K562 (cell line): ENCODE measurements at regions not wholly inside any gene's neighbourhood (a gene's known extent, or its start where the extent isn't known, plus 50 kb on each side); places are given as distances from the start of the nearest gene placed in this dataset. TPM values are rescaled to one million over a fixed set of nuclear protein-coding genes. Genes with fewer than 3 reads are reported as not detected.
A peak's percentile ranks its signal among the peaks of the same experiment; 100 is the strongest.

Experiments
- ATAC-seq: fragments of 200-7000 bp; cut with Tn5 transposase; 3 replicates; pipeline ENCODE4 v1.9.1; 2020; ENCODE audit warnings: moderate library complexity
- BruUV-seq: library from RNA; stranded (reverse); fragments of 400-500 nt; replicated peaks from 2 replicates; lab custom pipeline; 2021; lab: Mats Ljungman, UMichigan
- CTCF ChIA-PET: fragments of 300-600 bp; formaldehyde crosslinking; extraction: SDS; loops from one replicate; lab custom pipeline; 2021; ENCODE audit warnings: low intra/inter-chr PET ratio; lab: Yijun Ruan, JAX
- POLR2A ChIA-PET: fragments of 300-600, 350-650 bp; sonication (Branson Sonifier 250); formaldehyde crosslinking; extraction: SDS; loops from one replicate; lab custom pipeline; 2021; ENCODE audit warnings: antibody characterized with exemption, inconsistent platforms; lab: Yijun Ruan, JAX
- DNase-seq, 4 experiments: peaks; one replicate each; pipeline versions ENCODE4 v3.0.0 to v3.0.0-alpha.2; 2011 to 2018; ENCODE audit warnings: low spot score in 3 of 4, mixed read lengths in 3 of 4; ENCODE audit errors: extremely low read depth in 1 of 4
- FAIRE-seq: peaks from 2 replicates; lab custom pipeline; 2011; peaks lifted over from hg19 to GRCh38; lab: Jason Lieb, UNC
- H2AFZ ChIP-seq: 2 replicates; pipeline ENCODE4 v1.6.0; 2011; ENCODE audit warnings: low read depth, low read length, control low read depth, inconsistent platforms
- H3K27ac ChIP-seq: fragments of 200-600 bp; 3 replicates; pipeline ENCODE4 v1.8.0; 2011; ENCODE audit warnings: low read depth, mild to moderate bottlenecking, control low read depth, inconsistent platforms, low read length, moderate library complexity, mixed read lengths; ENCODE audit errors: extremely low read depth
- H3K27me3 ChIP-seq, 2 experiments: fragments of 300-600 bp in 1 of 2; 2 replicates in 1 of 2; 3 replicates in 1 of 2; pipeline versions ENCODE4 v1.6.0 to v1.8.0; 2011; ENCODE audit warnings: inconsistent platforms in 2 of 2, low read length in 2 of 2, mild to moderate bottlenecking in 1 of 2, mixed read lengths in 1 of 2, moderate library complexity in 1 of 2; ENCODE audit not compliant: control insufficient read depth in 2 of 2, insufficient read depth in 2 of 2
- H3K36me3 ChIP-seq: fragments of 300-600 bp; 3 replicates; pipeline ENCODE4 v1.8.0; 2011; ENCODE audit warnings: mild to moderate bottlenecking, low read length, inconsistent platforms; ENCODE audit not compliant: control insufficient read depth, insufficient read depth
- H3K4me1 ChIP-seq, 2 experiments: fragments of 200-600 bp in 1 of 2; replicated peaks in 1 of 2; 2 replicates in 1 of 2; 3 replicates in 1 of 2; pipeline versions ENCODE4 v1.5.1 to v1.8.0; 2011; ENCODE audit warnings: inconsistent platforms in 2 of 2, low read length in 2 of 2, mild to moderate bottlenecking in 1 of 2, mixed read lengths in 1 of 2, moderate library complexity in 1 of 2; ENCODE audit not compliant: control insufficient read depth in 2 of 2, insufficient read depth in 2 of 2
- H3K4me2 ChIP-seq: 2 replicates; pipeline ENCODE4 v1.6.1; 2011; ENCODE audit warnings: low read length, control low read depth, inconsistent platforms, mixed read lengths; ENCODE audit not compliant: insufficient read depth
- H3K4me3 ChIP-seq: fragments of 200-600 bp; sonication (generic), shearing (Covaris generic); 2 replicates; pipeline ENCODE4 v1.5.1; 2016; ENCODE audit warnings: control low read depth, inconsistent platforms
- H3K79me2 ChIP-seq: fragments of 200-600 bp; 3 replicates; pipeline ENCODE4 v1.8.0; 2011; ENCODE audit warnings: low read length, inconsistent platforms; ENCODE audit not compliant: control insufficient read depth, insufficient read depth
- H3K9ac ChIP-seq, 2 experiments: 2 replicates each; pipeline versions ENCODE4 v1.6.0 to v1.6.1; 2011; ENCODE audit warnings: low read depth in 2 of 2, low read length in 2 of 2, control low read depth in 1 of 2, inconsistent platforms in 1 of 2, mild to moderate bottlenecking in 1 of 2, mixed read lengths in 1 of 2; ENCODE audit not compliant: insufficient read depth in 1 of 2
- H3K9me1 ChIP-seq: one replicate; pipeline ENCODE4 v1.6.0; 2011; ENCODE audit warnings: inconsistent platforms, mild to moderate bottlenecking, low read length, moderate library complexity; ENCODE audit not compliant: control insufficient read depth, insufficient read depth
- H3K9me3 ChIP-seq: replicated peaks from 2 replicates; pipeline ENCODE4 v1.5.1; 2011; ENCODE audit warnings: low read depth, low read length, inconsistent platforms; ENCODE audit not compliant: control insufficient read depth, insufficient read depth
- H4K20me1 ChIP-seq: replicated peaks from 2 replicates; pipeline ENCODE4 v1.6.1; 2011; ENCODE audit warnings: low read length, inconsistent platforms, mixed read lengths; ENCODE audit not compliant: control insufficient read depth, insufficient read depth
- DDX20 ChIP-seq: fragments of 450-650 bp; IDR thresholded peaks from 2 replicates; pipeline ENCODE4 v1.6.1; 2016; ENCODE audit warnings: missing genetic modification characterization, low read depth, mild to moderate bottlenecking, missing compliant biosample characterization, moderate library complexity
- IRF9 ChIP-seq: fragments of 450-650 bp; IDR thresholded peaks from 2 replicates; pipeline ENCODE4 v1.6.1; 2016; ENCODE audit warnings: missing biosample characterization, missing genetic modification characterization
- NCOA2 ChIP-seq, 2 experiments: fragments of 450-650 bp; IDR thresholded peaks; 2 replicates each; pipeline ENCODE4 v1.6.1; 2018; ENCODE audit warnings: mild to moderate bottlenecking in 2 of 2, moderate library complexity in 1 of 2; ENCODE audit not compliant: partially characterized antibody in 2 of 2
- NCOR1 ChIP-seq: fragments of 450-650 bp; IDR thresholded peaks from 2 replicates; pipeline ENCODE4 v1.6.1; 2016; ENCODE audit warnings: mild to moderate bottlenecking, moderate library complexity
- PRMT5 ChIP-seq: sonication (generic); formaldehyde crosslinking; IDR thresholded peaks from 2 replicates; pipeline ENCODE4 v1.5.0; 2020; ENCODE audit warnings: missing genetic modification reagents
- RFX5 ChIP-seq: IDR thresholded peaks from 2 replicates; pipeline ENCODE4 v1.6.1; 2011; ENCODE audit warnings: low read depth, mild to moderate bottlenecking, improper control_type of control experiment, low read length
- ZFP30 ChIP-seq: fragments of 250-450 bp; sonication (Bioruptor Pico); IDR thresholded peaks from 2 replicates; pipeline ENCODE4 v1.8.0; 2022; ENCODE audit warnings: moderate library complexity, mild to moderate bottlenecking, inconsistent platforms, borderline replicate concordance
- ZNF584 ChIP-seq: fragments of 200-800 bp; sonication (Bioruptor generic); IDR thresholded peaks from 2 replicates; pipeline ENCODE4 v1.6.1; 2016; ENCODE audit warnings: low read depth, mild to moderate bottlenecking, missing genetic modification characterization, missing compliant biosample characterization
- ZNF668 ChIP-seq: fragments of 250-450 bp; sonication (Bioruptor Pico); IDR thresholded peaks from 2 replicates; pipeline ENCODE4 v1.8.0; 2022; ENCODE audit warnings: mild to moderate bottlenecking, inconsistent platforms
- ZSCAN29 ChIP-seq: fragments of 450-650 bp; IDR thresholded peaks from 2 replicates; pipeline ENCODE4 v1.6.1; 2017
- WGBS: fragments of 100-300 bp; shearing (Covaris generic); methylation state at CpG from one replicate; pipeline ENCODE4 v1.1.6; 2016; ENCODE audit warnings: low coverage, mixed read lengths; ENCODE audit not compliant: insufficient coverage; ENCODE audit errors: missing lambda C conversion rate; 5-methylcytosine and 5-hydroxymethylcytosine counted together
- in situ Hi-C: fragments of 300-500 bp; cut with MboI; formaldehyde crosslinking; loops from 4 replicates; pipeline ENCODE4 v1.15.0; 2018; ENCODE audit warnings: inconsistent platforms, mixed read lengths
- intact Hi-C: fragments of 100-400 bp; cut with micrococcal nuclease; formaldehyde crosslinking; loops from 2 replicates; pipeline ENCODE4 v1.14.2; 2022
- small RNA-seq: library from RNA; depleted of rRNA; stranded (forward); fragments of <200 nt; gene quantifications from one replicate; pipeline ENCODE3, GENCODE V24; 2014

DNA sequence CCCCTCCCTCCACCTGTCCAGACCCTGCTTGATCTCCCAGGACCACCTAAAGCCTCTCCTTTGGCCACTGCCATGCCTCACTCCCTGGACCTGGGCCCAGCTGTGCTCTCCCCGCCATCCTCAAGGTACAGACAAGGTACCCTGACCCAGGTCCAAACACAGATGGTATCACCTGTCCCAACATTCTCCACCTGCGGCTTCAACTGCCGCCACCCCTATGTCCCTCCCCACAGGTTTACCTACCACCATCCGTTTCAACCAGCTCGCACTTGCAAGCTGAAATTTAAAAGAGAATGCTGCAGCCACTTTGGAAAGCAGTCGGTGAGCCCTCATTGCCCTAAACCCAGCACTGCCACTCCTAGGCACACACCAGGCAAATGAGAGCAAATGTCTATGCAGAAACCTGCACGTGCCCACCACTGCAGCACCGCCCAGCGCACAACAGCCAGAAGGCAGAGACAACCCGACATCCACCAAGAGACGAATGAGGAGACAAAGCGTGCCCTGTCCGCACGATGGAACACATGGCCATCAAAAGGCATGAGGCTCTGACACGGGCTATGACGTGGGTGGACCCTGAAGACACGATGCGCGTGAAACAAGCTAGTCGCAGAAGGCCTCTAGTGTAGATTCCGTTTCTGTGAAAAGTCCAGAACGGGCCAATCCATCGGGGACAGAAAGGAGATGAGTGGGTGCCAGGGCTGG, 71.0 kb downstream of the RFLNA start:
- no TSS peak for BruUV-seq
- intact Hi-C loops = no loop called here
- peaks cover 28% of the 10 kb centered on the region; the same call in 1 of the 3 replicates for H3K36me3 ChIP-seq
- peaks cover 3% of the 10 kb centered on the region for H3K9me1 ChIP-seq
- DNase-seq (no peak), ATAC-seq (no peak), FAIRE-seq (no peak)
- peaks cover 0 to 37% of the 10 kb centered on the region in 2 experiments; a peak in 2 of 5 replicates for H3K4me1 ChIP-seq
- TF ChIP-seq DDX20 (tag) = no peak
- no peak for TF ChIP-seq ZNF584 (CRISPR knock-in tag)
- no peak for TF ChIP-seq ZFP30 (CRISPR knock-in tag)
- TF ChIP-seq RFX5 = no peak
- no peak for TF ChIP-seq IRF9
- no peak for TF ChIP-seq NCOA2 (IDR thresholded peaks at IDR 0.05; ENCODE audit: partially characterized antibody in 2 of 2)
- no peak for TF ChIP-seq ZSCAN29
- TF ChIP-seq NCOR1 = no peak
- no peak for TF ChIP-seq ZNF668 (CRISPR knock-in tag)
- no peak for TF ChIP-seq PRMT5 (CRISPR knock-in tag)
- no peak overlapping the region for H3K27ac ChIP-seq
- H3K4me3 ChIP-seq = no peak overlapping the region
- CTCF ChIA-PET = no interaction called here
- H3K4me2 ChIP-seq = no peak overlapping the region
- H3K9ac ChIP-seq = 0 out of 4 replicates have a peak overlapping the region, but pooled peaks of 1 of the 2 experiments have one; percentile 45
- POLR2A ChIA-PET = no interaction called here
- H2AFZ ChIP-seq = no peak overlapping the region
- no peaks in the 10 kb centered on the region for H3K79me2 ChIP-seq
- H3K9me3 ChIP-seq = no peaks in the 10 kb centered on the region
- in situ Hi-C loops = no loop called here
- no peaks in the 10 kb centered on the region for H3K27me3 ChIP-seq
- WGBS = 93% methylated on average over 23 of the region's 23 CpGs
- H4K20me1 ChIP-seq = peaks cover 4% of the 10 kb centered on the region; the same call in 1 of the 2 replicates

Small RNA genes in the stretch of these regions (small RNA-seq; reads per million reads assigned to genes)
- not detected for gene AC073916.1
